ENCODE measurements at regions not wholly inside any gene's neighbourhood (a gene's known extent, or its start where the extent isn't known, plus 50 kb on each side); places are given as distances from the start of the nearest gene placed in this dataset.

DNA sequence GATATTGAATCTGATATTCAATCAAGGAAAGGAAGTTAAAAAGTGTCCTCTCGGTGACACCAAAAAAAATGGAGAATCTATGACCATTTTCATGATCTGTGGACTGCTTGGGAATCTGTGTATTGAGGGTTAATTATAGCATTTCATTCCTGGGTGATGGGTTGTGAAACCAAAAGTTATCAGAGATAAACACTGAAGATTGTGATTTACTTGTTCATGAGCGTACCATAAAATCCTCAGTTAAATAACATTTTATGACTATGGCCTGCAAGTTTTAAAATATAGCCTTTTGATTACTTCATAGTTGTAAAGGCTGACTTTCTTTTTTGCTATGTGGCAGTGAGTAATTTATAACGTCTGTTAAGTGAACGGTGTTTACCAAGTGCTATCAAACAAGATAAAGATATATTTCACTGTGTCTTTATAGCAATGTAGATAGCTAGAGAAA lies 267.9 kb upstream of the SEMA6A start:
- Mint-ChIP-seq H3K9me3 (peaks cover 12% of the 10 kb centered on the region), H3K27ac (no peak overlapping the region), H3K36me3 (no peaks in the 10 kb centered on the region), H3K4me3 (no peak overlapping the region), H3K4me1 (peaks cover 16% of the 10 kb centered on the region), H3K27me3 (ENCODE audit: low read depth) (no peaks in the 10 kb centered on the region)
- ChIA-PET POLR2A (no interaction called here), CTCF (no interaction called here)
- no peak for ATAC-seq
- no peak for TF ChIP-seq FOXP1 (CRISPR knock-in tag; IDR thresholded peaks at IDR 0.05; ENCODE audit: borderline replicate concordance)
- no peak for TF ChIP-seq TEAD4 (CRISPR knock-in tag; IDR thresholded peaks at IDR 0.05)
- TF ChIP-seq, protein P1, sequence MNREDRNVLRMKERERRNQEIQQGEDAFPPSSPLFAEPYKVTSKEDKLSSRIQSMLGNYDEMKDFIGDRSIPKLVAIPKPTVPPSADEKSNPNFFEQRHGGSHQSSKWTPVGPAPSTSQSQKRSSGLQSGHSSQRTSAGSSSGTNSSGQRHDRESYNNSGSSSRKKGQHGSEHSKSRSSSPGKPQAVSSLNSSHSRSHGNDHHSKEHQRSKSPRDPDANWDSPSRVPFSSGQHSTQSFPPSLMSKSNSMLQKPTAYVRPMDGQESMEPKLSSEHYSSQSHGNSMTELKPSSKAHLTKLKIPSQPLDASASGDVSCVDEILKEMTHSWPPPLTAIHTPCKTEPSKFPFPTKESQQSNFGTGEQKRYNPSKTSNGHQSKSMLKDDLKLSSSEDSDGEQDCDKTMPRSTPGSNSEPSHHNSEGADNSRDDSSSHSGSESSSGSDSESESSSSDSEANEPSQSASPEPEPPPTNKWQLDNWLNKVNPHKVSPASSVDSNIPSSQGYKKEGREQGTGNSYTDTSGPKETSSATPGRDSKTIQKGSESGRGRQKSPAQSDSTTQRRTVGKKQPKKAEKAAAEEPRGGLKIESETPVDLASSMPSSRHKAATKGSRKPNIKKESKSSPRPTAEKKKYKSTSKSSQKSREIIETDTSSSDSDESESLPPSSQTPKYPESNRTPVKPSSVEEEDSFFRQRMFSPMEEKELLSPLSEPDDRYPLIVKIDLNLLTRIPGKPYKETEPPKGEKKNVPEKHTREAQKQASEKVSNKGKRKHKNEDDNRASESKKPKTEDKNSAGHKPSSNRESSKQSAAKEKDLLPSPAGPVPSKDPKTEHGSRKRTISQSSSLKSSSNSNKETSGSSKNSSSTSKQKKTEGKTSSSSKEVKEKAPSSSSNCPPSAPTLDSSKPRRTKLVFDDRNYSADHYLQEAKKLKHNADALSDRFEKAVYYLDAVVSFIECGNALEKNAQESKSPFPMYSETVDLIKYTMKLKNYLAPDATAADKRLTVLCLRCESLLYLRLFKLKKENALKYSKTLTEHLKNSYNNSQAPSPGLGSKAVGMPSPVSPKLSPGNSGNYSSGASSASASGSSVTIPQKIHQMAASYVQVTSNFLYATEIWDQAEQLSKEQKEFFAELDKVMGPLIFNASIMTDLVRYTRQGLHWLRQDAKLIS (CRISPR knock-in tag; IDR thresholded peaks at IDR 0.05; ENCODE audit: borderline replicate concordance): no peak
- no peak for TF ChIP-seq PRRX2 (CRISPR knock-in tag; IDR thresholded peaks at IDR 0.05)
- no peak for TF ChIP-seq ESRRA (CRISPR knock-in tag; IDR thresholded peaks at IDR 0.05; ENCODE audit: borderline replicate concordance)
- TF ChIP-seq FOXJ3 (CRISPR knock-in tag; IDR thresholded peaks at IDR 0.05; ENCODE audit: borderline replicate concordance): no peak
- no peak for TF ChIP-seq TCF7 (CRISPR knock-in tag; IDR thresholded peaks at IDR 0.05; ENCODE audit: low read depth)
- TF ChIP-seq, protein P2, sequence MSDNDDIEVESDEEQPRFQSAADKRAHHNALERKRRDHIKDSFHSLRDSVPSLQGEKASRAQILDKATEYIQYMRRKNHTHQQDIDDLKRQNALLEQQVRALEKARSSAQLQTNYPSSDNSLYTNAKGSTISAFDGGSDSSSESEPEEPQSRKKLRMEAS (CRISPR knock-in tag; IDR thresholded peaks at IDR 0.05): no peak
- TF ChIP-seq, protein P3, sequence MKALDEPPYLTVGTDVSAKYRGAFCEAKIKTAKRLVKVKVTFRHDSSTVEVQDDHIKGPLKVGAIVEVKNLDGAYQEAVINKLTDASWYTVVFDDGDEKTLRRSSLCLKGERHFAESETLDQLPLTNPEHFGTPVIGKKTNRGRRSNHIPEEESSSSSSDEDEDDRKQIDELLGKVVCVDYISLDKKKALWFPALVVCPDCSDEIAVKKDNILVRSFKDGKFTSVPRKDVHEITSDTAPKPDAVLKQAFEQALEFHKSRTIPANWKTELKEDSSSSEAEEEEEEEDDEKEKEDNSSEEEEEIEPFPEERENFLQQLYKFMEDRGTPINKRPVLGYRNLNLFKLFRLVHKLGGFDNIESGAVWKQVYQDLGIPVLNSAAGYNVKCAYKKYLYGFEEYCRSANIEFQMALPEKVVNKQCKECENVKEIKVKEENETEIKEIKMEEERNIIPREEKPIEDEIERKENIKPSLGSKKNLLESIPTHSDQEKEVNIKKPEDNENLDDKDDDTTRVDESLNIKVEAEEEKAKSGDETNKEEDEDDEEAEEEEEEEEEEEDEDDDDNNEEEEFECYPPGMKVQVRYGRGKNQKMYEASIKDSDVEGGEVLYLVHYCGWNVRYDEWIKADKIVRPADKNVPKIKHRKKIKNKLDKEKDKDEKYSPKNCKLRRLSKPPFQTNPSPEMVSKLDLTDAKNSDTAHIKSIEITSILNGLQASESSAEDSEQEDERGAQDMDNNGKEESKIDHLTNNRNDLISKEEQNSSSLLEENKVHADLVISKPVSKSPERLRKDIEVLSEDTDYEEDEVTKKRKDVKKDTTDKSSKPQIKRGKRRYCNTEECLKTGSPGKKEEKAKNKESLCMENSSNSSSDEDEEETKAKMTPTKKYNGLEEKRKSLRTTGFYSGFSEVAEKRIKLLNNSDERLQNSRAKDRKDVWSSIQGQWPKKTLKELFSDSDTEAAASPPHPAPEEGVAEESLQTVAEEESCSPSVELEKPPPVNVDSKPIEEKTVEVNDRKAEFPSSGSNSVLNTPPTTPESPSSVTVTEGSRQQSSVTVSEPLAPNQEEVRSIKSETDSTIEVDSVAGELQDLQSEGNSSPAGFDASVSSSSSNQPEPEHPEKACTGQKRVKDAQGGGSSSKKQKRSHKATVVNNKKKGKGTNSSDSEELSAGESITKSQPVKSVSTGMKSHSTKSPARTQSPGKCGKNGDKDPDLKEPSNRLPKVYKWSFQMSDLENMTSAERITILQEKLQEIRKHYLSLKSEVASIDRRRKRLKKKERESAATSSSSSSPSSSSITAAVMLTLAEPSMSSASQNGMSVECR (CRISPR knock-in tag; IDR thresholded peaks at IDR 0.05; ENCODE audit: borderline replicate concordance): no peak
- TF ChIP-seq CREM (CRISPR knock-in tag; IDR thresholded peaks at IDR 0.05): no peak
- no peak for TF ChIP-seq EMX1 (CRISPR knock-in tag; IDR thresholded peaks at IDR 0.05)
- TF ChIP-seq, protein P4, sequence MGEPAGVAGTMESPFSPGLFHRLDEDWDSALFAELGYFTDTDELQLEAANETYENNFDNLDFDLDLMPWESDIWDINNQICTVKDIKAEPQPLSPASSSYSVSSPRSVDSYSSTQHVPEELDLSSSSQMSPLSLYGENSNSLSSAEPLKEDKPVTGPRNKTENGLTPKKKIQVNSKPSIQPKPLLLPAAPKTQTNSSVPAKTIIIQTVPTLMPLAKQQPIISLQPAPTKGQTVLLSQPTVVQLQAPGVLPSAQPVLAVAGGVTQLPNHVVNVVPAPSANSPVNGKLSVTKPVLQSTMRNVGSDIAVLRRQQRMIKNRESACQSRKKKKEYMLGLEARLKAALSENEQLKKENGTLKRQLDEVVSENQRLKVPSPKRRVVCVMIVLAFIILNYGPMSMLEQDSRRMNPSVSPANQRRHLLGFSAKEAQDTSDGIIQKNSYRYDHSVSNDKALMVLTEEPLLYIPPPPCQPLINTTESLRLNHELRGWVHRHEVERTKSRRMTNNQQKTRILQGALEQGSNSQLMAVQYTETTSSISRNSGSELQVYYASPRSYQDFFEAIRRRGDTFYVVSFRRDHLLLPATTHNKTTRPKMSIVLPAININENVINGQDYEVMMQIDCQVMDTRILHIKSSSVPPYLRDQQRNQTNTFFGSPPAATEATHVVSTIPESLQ (CRISPR knock-in tag; IDR thresholded peaks at IDR 0.05): no peak
- no peak for TF ChIP-seq ELF4 (CRISPR knock-in tag; IDR thresholded peaks at IDR 0.05; ENCODE audit: low read depth)
- TF ChIP-seq, protein P5, sequence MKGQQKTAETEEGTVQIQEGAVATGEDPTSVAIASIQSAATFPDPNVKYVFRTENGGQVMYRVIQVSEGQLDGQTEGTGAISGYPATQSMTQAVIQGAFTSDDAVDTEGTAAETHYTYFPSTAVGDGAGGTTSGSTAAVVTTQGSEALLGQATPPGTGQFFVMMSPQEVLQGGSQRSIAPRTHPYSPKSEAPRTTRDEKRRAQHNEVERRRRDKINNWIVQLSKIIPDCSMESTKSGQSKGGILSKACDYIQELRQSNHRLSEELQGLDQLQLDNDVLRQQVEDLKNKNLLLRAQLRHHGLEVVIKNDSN (CRISPR knock-in tag; IDR thresholded peaks at IDR 0.05): no peak
- TF ChIP-seq, protein P6, sequence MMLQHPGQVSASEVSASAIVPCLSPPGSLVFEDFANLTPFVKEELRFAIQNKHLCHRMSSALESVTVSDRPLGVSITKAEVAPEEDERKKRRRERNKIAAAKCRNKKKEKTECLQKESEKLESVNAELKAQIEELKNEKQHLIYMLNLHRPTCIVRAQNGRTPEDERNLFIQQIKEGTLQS (CRISPR knock-in tag; conservative IDR thresholded peaks at IDR 0.05): no peak
- TF ChIP-seq, protein P7, sequence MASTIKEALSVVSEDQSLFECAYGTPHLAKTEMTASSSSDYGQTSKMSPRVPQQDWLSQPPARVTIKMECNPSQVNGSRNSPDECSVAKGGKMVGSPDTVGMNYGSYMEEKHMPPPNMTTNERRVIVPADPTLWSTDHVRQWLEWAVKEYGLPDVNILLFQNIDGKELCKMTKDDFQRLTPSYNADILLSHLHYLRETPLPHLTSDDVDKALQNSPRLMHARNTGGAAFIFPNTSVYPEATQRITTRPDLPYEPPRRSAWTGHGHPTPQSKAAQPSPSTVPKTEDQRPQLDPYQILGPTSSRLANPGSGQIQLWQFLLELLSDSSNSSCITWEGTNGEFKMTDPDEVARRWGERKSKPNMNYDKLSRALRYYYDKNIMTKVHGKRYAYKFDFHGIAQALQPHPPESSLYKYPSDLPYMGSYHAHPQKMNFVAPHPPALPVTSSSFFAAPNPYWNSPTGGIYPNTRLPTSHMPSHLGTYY (CRISPR knock-in tag; IDR thresholded peaks at IDR 0.05): no peak
- no peak for TF ChIP-seq SMAD4 (CRISPR knock-in tag; IDR thresholded peaks at IDR 0.05)
- TF ChIP-seq, protein P8, sequence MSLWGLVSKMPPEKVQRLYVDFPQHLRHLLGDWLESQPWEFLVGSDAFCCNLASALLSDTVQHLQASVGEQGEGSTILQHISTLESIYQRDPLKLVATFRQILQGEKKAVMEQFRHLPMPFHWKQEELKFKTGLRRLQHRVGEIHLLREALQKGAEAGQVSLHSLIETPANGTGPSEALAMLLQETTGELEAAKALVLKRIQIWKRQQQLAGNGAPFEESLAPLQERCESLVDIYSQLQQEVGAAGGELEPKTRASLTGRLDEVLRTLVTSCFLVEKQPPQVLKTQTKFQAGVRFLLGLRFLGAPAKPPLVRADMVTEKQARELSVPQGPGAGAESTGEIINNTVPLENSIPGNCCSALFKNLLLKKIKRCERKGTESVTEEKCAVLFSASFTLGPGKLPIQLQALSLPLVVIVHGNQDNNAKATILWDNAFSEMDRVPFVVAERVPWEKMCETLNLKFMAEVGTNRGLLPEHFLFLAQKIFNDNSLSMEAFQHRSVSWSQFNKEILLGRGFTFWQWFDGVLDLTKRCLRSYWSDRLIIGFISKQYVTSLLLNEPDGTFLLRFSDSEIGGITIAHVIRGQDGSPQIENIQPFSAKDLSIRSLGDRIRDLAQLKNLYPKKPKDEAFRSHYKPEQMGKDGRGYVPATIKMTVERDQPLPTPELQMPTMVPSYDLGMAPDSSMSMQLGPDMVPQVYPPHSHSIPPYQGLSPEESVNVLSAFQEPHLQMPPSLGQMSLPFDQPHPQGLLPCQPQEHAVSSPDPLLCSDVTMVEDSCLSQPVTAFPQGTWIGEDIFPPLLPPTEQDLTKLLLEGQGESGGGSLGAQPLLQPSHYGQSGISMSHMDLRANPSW (CRISPR knock-in tag; conservative IDR thresholded peaks at IDR 0.05; ENCODE audit: low read depth): no peak
- no peak for DNase-seq (ENCODE audit: low spot score)
